ENCODE measurements at regions not wholly inside any gene's neighbourhood (a gene's known extent, or its start where the extent isn't known, plus 50 kb on each side); places are given as distances from the start of the nearest gene placed in this dataset.

GRCh38 chr1:213448360-213448759, 397.3 kb downstream of the RPS6KC1 start:
- no peak for TF ChIP-seq CTCF (IDR thresholded peaks at IDR 0.05 in 4 of 5, conservative IDR thresholded peaks at IDR 0.05 in 1 of 5)
- no peak for TF ChIP-seq POLR2A (IDR thresholded peaks at IDR 0.05)
